ENCODE measurements at regions not wholly inside any gene's neighbourhood (a gene's known extent, or its start where the extent isn't known, plus 50 kb on each side); places are given as distances from the start of the nearest gene placed in this dataset.

DNA sequence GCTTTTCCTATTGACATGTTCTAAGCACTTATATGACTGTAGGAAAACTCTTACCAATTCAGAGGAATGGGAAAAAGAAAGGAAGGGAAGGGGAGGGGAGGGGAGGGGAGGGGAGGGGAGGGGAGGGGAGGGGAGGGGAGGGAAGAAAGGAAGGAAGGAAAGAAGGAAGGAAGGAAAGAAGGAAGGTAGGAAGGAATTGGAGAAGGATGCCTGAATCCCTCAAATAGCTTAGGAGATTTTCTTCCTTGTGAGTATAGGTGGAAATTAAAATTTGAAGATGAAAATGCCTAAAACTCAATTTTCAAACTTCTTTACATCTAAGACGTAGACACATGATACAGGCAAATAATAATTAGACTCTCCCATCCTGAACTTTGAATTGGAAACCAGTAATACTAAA, 463.1 kb downstream of the SATB2 start:
- no peak for DNase-seq (ENCODE audit: low spot score)
- Mint-ChIP-seq H3K36me3 (ENCODE audit: low read depth) (no peaks in the 10 kb centered on the region), H3K27ac (ENCODE audit: unreplicated experiment) (no peak overlapping the region), H3K4me1 (ENCODE audit: low read depth) (no peaks in the 10 kb centered on the region), H3K4me3 (ENCODE audit: unreplicated experiment) (no peak overlapping the region), H3K9me3 (ENCODE audit: low read depth) (peaks cover 4% of the 10 kb centered on the region), H3K27me3 (ENCODE audit: low read depth) (no peaks in the 10 kb centered on the region)
- TF ChIP-seq, protein P1, sequence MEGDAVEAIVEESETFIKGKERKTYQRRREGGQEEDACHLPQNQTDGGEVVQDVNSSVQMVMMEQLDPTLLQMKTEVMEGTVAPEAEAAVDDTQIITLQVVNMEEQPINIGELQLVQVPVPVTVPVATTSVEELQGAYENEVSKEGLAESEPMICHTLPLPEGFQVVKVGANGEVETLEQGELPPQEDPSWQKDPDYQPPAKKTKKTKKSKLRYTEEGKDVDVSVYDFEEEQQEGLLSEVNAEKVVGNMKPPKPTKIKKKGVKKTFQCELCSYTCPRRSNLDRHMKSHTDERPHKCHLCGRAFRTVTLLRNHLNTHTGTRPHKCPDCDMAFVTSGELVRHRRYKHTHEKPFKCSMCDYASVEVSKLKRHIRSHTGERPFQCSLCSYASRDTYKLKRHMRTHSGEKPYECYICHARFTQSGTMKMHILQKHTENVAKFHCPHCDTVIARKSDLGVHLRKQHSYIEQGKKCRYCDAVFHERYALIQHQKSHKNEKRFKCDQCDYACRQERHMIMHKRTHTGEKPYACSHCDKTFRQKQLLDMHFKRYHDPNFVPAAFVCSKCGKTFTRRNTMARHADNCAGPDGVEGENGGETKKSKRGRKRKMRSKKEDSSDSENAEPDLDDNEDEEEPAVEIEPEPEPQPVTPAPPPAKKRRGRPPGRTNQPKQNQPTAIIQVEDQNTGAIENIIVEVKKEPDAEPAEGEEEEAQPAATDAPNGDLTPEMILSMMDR (IDR thresholded peaks at IDR 0.05), result no peak

- Mint-ChIP-seq H3K27ac (ENCODE audit: unreplicated experiment) (no peak overlapping the region), H3K9me3 (ENCODE audit: low read depth) (peaks cover 11% of the 10 kb centered on the region), H3K4me1 (ENCODE audit: low read depth) (no peaks in the 10 kb centered on the region), H3K27me3 (ENCODE audit: low read depth) (no peaks in the 10 kb centered on the region), H3K36me3 (ENCODE audit: low read depth) (no peaks in the 10 kb centered on the region), H3K4me3 (ENCODE audit: unreplicated experiment) (no peak overlapping the region)
- no peak for DNase-seq (ENCODE audit: low spot score)
- TF ChIP-seq, protein P1 (IDR thresholded peaks at IDR 0.05), result no peak
Observed at GRCh38 chr2:198991431-198991830, 466.3 kb downstream of the SATB2 start.

DNA sequence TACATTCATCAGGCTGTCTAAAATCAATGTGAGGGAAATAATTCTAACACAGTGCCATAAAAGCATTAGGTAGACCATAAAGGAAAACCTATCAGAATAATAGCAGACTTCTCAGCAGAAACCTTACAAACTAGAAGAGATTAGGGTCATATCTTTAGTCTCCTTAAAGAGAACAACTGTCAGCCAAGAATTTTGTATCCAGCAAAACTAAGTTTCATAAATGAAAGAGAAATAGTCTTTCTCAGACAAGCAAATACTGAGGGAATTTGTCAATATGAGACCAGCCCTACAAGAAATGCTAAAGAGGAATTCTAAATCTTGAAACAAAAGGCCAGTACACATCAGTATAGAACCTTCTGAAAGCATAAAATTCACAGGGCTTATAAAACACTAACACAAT, 482.0 kb downstream of the SATB2 start:
- Mint-ChIP-seq H3K27me3 (ENCODE audit: low read depth) (no peaks in the 10 kb centered on the region), H3K4me3 (ENCODE audit: unreplicated experiment) (no peak overlapping the region)

GRCh38 chr2:198973785-198974184, 484.0 kb downstream of the SATB2 start:
- TF ChIP-seq, protein P1 (IDR thresholded peaks at IDR 0.05), result no peak
- Mint-ChIP-seq H3K36me3 (ENCODE audit: low read depth) (peaks cover 2% of the 10 kb centered on the region), H3K4me1 (ENCODE audit: low read depth) (no peaks in the 10 kb centered on the region), H3K9me3 (ENCODE audit: low read depth) (peaks cover 20% of the 10 kb centered on the region), H3K4me3 (ENCODE audit: unreplicated experiment) (no peak overlapping the region), H3K27me3 (ENCODE audit: low read depth) (peaks cover 3% of the 10 kb centered on the region), H3K27ac (ENCODE audit: unreplicated experiment) (no peak overlapping the region)
- DNase-seq (ENCODE audit: low spot score), result no peak

More for the DNA sequence above, 482.0 kb downstream of the SATB2 start:
- Mint-ChIP-seq H3K9me3 (ENCODE audit: low read depth) (peaks cover 20% of the 10 kb centered on the region), H3K36me3 (ENCODE audit: low read depth) (peaks cover 2% of the 10 kb centered on the region), H3K4me1 (ENCODE audit: low read depth) (no peaks in the 10 kb centered on the region), H3K27ac (ENCODE audit: unreplicated experiment) (no peak overlapping the region)
- TF ChIP-seq, protein P1 (IDR thresholded peaks at IDR 0.05), result no peak
- DNase-seq (ENCODE audit: low spot score), result no peak

DNA sequence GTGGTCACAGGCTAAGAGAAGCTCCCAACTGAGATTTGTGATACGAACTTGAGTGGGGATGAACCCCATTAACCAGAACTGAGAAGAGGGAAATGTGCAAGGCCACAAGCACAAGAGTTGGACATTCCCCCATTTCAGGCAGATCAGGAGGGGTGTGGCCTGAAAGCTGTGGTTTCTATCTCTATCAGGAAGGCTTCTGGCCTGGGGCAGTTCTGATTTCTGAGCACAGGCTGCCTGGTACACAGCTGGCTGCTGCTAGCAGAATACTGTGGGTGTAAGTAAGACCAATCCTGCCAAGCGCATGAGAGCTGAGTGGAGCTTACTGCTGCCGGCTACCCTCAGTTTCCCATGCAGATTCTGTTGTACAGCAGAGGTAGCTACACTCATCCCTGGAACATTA, 484.6 kb downstream of the SATB2 start:
- H3K9me3 Mint-ChIP-seq (ENCODE audit: low read depth), result peaks cover 20% of the 10 kb centered on the region
- H3K4me3 Mint-ChIP-seq (ENCODE audit: unreplicated experiment), result no peak overlapping the region
- peaks cover 2% of the 10 kb centered on the region for H3K36me3 Mint-ChIP-seq (ENCODE audit: low read depth)
- no peak overlapping the region for H3K27ac Mint-ChIP-seq (ENCODE audit: unreplicated experiment)
- no peak for DNase-seq (ENCODE audit: low spot score)
- TF ChIP-seq, protein P1 (IDR thresholded peaks at IDR 0.05), result no peak
- peaks cover 3% of the 10 kb centered on the region for H3K27me3 Mint-ChIP-seq (ENCODE audit: low read depth)
- H3K4me1 Mint-ChIP-seq (ENCODE audit: low read depth), result no peaks in the 10 kb centered on the region

Measured in chondrocyte (in vitro differentiated cells).